Activated naive CD4-positive, alpha-beta T cell treated with Interleukin-2 at 50 U/mL for 16 hours (primary cell): ENCODE measurements at regions not wholly inside any gene's neighbourhood (a gene's known extent, or its start where the extent isn't known, plus 50 kb on each side); places are given as distances from the start of the nearest gene placed in this dataset.

ENCODE experiments used
- DNase-seq: peaks from one replicate; pipeline ENCODE4 v3.0.0-alpha.2; 2020

DNA sequence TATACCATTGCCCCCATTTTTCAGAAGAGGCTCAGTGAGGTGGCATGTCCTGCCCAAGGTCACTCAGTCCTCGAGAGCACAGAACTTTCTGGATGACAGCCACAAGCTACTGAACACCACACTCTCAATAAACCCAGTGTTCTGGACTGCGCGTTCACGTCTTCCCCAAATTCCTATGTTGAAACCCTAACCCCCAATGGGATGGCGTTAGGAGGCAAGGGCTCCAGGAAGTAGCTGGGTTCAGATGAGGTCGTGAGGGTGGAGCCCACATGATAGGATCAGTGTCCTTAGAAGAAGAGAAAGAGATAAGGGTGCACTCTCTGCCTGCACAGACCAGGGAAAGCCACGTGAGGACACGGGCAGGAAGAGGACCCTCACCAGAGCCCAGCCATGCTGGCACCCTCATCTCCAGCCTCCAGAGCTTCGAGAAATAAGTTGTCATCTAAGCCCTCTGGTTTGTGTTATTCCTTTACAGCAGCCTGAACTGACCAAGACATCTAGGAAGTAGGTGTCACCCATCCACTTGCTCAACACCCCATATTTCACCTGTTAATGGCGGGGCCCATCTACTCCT lies 324.0 kb downstream of the UACA start:
- no peak for DNase-seq

DNA sequence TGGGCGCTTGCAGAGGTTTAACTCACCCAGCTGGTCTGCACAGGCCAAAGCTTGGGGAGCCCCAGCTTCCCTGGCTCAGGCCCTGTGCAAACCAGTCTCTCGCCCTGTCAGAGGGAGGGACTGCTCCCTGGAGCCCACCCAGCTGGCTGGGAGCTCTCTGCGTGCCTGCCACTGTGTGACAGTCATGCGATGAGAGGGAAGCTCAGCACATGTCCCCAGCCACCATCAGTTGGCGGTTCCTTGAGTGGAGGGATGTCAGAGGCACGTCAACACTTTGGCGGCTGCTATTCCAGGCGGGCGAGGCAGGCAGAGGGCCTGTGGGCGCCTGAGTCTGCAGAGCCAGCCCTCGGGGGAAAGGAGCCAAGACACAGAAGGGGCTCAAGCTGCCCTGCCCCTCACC lies 324.6 kb downstream of the UACA start:
- DNase-seq = no peak

- DNase-seq = no peak
Observed at GRCh38 chr15:70437882-70438451, 325.4 kb downstream of the UACA start.

DNA sequence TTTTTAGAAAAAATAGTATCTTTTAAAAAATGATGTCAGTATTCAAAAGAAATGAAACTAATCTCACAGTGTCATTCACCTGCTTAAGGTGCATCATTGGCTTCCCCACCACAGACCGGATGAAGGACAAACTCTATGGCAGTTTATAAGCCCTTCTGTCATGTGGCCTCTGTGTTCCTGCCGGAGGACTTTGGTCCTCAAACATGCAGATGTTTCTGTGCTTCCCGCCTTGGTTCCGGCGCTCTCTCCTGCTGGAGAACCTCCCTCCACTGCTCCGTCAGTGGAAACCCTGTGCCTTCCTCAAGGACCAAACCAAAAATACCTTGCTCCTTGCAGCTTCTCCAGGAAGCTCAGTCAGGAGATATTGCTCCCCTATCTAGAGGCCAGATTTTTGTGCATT lies 326.3 kb downstream of the UACA start:
- no peak for DNase-seq

GRCh38 chr15:70436428-70436827 lies 326.9 kb downstream of the UACA start:
- DNase-seq = no peak

DNA sequence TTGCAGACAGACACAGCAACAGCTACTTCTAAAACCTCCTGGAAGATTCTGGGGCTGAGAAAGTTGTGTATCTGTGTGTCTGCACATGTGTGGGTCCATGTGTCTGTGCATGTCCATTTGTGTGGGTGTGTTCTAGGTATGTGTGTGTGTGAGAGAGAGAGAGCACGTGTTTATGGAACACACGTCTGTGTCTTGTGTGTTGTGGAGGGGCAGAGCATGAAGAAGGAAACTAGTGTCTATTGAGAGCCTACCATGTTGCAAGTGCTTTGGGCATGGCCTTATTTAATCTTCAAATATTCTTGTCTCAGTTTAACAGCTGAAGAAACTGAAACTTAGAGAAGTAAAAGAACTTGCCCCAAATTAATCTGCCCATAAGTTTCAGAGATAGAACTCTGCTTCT lies 327.5 kb downstream of the UACA start:
- no peak for DNase-seq

DNA sequence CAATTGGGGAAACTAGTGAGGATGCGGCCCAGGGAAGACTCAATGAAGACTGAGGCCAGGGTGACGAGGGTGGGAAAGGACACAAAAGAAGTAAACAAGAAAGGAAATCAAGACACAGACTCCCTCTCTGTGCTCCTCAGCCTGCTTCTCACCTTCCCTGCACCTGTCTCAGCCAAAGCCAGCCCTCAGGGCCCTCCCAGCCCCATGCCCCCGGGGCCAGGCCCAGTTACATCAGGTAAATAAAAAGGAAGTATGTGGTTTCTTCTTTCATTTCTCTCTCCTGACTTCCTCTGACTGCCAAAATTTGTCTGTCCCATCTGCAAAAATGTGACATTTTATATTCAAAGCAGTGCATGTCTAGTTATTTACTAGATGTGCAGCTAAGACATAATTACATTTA lies 328.0 kb downstream of the UACA start:
- no peak for DNase-seq

- no peak for DNase-seq
Observed at GRCh38 chr15:70433586-70434324, 329.6 kb downstream of the UACA start.

DNA sequence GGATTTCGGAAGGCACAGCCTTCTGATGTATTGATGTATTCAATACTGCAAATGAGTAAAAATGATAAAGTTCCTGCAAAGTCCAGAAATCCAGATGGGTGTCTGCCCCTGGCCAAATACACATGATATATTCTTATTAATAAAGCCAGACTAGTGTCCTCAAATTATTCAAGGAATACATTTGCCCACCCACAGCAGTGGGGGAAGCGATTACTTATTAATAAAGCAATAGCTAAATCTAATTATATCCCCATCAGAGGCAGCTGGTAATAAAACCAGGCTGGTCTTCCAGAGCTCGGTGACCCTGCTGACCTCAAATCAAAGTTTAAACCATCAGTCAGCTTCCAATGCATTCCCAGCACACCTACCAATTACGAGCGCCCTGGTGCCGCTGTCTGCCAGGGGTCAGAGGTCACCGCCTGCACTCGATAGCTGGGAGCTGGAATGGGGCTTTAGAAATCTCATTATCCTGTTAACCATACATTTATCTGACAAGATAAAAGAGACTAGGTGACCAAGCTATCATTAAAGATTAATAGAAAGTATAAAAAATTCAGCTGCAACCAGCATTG lies 330.3 kb downstream of the UACA start:
- DNase-seq = no peak

GRCh38 chr15:70431854-70432253 lies 331.5 kb downstream of the UACA start:
- DNase-seq = no peak

GRCh38 chr15:70430069-70430468 lies 332.4 kb upstream of the TLE3 start:
- no peak for DNase-seq

DNA sequence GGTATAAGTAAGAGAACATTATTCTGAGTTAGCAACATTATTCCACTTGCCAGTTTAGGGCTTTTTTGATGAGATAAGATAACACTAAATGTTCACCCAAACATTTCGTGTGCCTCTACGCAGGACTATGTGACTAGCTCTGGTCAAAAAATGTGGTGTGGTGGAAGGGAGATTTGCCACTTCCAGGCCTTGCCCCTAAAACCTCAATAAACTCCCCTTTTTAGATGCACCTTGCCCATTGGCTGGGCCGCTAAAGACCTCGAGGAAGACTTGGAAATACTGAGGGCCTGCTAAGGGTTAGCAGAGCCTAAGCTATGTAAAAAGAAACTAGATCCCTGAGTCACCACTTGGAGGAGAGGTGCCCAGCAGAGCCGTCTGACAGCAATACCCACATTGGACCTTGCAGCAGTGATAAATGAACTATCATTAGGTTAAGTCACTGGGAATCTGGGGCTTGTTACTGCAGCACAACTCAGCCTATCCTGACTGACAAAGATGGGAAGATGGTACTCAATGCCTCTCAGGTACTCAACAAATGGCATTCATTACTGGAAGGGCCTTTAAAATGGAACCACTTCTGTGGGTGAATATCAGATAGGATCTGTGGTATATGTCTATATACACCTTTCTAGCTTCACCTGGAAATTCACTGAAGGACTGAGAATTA lies 331.5 kb upstream of the TLE3 start:
- no peak for DNase-seq

DNA sequence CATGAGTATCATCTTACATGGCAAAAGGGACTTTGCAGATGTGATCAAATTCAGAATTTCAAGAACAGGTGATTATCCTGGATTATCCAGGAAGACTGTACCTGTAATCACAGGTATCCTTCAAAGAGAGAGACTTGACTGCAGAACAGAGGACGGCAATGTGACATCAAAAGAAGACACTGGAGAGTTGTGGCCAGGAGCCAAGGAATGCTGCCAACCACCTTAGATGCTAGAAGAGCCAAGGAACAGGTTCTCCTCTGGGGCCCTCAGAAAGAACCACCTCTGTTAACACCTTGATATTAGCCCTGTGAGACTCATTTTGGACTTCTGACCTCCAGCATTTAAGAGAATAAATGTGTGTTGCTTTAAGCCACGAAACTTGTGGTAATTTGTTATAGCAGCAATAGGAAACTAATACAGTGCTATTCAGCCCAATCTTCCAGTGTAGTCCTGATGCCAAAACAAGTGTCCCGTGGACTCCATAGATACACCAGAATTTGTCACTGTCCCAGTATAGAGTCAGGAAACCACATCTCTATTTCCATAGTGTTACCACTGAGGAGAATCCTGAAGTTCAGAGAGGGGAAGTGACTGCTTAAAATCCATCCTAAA lies 330.6 kb upstream of the TLE3 start:
- DNase-seq = no peak

DNA sequence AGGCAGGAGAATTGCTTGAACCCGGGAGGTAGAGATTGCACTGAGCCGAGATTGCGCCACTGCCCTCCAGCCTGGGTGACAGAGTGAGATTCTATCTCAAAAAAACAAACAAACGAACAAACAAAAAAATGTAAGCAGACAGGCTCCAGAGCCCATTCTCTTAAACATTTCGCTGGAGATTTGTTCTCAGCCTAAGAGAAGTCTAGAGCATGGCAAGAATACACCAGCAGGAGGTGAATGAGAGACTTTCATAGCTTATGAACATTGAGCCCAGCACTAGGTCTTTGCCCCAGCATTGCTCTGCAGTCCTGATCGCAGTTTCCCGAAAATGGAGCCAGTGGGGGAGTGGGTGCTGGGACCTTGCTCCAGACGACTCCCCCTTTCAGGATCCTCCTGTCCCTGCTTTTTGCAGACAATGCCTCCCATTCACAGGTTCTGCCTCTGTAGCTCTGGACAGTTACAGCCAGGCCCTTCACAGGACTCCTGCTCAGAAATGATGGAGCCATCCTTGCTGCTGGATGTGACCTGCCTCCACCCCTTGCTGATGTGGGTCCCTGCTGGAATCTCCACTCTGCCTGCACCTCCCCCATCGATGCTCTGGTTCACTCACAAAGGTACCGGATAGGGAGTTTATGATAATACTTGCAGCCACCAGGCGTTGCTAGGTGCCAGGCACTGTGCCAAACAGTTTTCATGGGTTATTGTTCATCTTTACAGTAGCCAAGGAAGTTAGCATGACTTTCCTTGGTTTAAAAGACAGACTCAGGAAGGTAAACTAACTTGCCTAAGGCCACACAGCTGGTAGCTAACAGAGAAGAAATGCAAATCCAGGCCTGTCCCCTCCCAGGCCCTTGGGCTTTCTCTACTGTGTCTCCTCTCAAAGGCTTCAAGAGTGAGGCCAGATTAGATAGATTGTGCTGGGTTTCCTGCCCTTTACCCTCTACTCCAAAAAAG lies 329.7 kb upstream of the TLE3 start:
- DNase-seq = no peak

DNA sequence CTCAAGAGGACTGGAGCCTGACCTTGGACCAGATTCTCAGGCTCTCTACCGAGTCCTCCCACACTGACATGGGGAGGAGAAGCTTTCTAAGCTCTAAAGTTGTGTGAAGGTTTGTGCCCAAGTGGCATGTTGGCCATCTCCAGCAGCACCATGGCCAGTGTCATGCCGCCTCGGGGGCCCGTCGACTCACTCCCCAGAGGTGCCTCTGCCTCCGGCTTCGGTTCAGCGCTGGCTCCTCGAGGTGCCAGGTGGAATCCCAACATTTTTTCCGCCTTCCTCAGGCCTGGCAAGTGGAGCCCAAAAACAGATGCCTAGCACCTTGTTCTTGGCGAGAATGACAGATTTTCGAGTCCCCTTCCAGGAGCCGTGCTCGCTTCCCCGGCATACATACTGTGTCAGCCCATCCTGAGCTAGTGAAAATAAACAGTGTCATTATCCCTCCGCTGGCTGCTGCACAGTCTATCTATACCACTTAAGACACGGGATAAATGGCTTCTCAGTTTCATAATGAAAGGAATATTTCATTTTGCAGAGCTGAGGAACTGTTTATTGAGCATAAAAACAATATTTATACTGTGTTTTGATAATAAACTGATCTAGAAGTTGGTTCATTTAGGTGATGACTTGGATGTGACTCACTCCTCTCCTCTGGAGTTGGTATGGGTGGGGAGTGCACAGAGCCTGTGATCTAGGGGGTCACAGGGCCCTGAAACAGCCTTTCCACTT lies 328.5 kb upstream of the TLE3 start:
- no peak for DNase-seq

DNA sequence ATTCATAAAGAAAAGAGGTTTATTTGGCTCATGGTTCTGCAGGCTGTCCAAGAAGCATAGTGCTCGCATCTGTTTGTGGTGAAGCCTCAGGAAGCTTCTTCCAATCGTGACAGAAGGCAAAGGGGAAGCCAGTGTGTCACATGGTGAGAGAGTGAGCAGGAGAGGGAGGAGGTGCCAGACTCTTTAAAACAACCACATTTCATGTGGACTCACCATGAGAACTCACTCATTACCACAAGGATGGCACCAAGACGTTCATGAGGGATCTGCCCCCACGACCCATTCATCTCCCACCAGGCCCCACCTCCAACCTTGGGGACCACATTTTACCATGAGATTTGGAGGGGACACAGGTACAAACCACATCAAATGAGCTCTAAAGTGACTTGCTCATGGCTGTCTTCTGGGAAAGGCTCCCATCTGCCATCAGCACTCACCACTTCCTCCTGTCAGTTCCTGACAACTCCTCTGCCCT lies 327.3 kb upstream of the TLE3 start:
- DNase-seq = peak; percentile 9

- DNase-seq = no peak
Observed at GRCh38 chr15:70423267-70423666, 325.6 kb upstream of the TLE3 start.

DNA sequence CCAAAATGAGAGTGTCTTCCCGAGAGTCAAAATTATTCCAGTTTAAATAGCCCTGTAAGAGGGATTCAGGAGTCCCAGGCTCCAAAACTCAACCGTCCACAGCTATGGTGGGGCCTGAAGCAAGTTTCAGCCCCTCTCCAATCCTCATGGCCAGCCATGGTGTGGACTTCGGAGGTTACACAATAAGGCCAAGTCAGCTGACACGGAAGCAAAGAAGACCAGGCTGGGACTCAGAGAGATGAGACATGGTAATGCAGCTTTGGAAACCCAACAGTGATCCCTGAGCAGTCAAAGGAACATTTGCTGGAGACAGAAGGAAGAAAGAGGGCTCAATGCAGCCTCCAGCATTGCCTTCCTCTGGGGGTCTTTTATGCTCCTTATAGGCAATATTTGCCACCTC lies 324.6 kb upstream of the TLE3 start:
- DNase-seq = no peak

DNA sequence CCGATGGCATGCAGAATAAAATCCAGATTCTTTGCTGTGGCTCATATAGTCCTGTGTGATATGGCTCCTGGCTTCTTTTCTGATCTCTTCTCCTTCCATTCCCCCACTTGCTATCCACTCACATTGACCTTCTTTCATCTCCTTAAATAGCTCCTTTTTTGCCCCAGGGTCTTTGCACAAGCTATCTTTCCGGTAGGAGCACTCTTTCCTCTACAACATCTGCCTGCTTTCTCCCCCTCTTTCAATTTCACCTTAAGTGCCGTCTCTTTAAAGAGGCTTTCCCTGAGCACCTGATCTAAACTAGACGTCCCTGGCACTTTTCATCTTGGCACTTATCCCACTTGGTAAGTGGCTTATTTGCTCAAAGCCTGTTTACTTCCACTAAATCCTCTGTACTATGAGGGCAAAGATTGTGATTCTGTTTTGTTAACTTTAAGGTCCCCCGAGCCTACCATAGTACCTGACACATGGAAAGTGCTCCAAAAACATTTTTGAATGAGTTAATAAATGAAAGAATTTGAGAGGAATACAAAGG lies 323.3 kb upstream of the TLE3 start:
- DNase-seq = no peak

DNA sequence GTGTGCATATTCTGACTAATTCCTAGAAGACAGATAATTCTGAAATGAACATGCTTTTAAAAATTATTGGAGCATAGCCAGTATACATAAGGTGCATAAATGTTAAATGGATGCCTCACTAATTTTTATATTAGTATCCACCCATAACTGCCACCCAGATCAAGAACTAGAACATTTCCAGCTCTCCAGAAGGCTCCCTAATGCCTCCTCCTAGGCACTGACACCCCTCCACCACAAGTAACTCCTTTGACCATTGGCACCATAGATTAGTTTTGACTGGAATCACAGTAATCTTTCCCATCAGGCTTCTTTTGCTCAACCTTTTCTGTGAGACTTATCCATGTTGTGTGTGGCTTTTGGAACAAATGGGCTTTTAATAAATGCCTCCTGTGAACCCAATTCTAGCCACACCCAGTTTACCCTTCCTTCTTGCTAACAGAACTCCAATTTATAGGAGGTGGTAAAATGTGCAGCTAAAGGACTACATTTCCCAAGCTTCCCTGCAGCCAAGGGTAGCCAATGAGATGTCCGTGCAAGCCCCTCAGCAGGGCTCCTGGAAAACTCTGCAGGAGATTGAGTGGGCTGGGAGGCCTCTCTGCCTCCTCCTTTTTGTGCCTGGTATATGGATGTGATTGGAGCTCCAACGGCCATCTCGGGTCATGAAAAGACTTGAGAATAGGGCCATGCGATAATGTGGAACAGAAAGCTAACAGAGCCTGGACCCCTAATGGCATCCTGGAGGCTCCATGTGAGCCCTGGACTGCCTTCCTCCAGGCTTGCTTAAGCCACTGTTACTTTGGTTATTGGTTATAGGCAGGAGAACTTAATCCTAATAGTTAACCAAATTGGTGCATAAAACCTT lies 322.6 kb upstream of the TLE3 start:
- DNase-seq = no peak
